ENCODE measurements at regions not wholly inside any gene's neighbourhood (a gene's known extent, or its start where the extent isn't known, plus 50 kb on each side); places are given as distances from the start of the nearest gene placed in this dataset.
"Not testable (repeated sequence)": the region's sequence is repeated elsewhere in the genome, so short reads cannot be mapped to it uniquely, and the experiment has no call there.

DNA sequence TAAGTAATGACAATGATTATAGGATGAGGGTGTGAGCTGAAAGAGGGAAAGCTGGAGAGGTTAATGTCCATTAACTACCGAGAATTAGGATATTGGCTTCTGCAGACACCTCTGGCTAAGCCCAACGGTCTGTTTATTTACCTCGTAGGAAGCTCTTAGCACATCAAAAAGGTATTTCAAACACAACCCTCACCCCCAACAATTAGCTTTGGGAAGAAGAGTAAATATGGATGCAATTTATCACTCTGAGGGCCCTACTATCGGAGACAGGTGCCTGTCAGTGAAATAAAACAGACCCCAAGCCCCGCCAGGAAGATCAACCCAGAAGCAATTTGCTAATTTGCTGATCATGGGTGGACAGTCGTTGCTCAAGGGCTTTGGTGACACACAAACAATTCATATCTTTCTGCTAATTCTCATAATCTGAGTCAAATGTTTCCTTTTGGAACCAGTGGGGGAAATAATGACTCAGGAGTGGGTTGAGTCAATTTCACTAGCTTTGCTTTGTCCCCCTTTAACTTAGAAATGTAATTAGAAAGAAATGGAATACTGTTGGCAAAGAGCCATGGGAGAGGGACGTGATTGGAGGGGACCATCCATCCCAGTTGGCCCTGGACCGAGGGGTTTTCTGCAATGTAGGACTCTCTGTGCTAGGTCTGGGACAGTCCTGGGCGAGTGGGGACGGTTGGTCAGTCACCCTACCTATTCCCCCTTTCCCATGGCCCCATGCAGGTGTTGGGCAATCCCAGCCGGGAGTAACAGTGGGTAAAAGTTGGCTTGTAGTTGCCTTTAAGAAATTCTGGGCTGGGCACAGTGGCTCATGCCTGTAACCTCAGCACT lies 99.1 kb upstream of the MED13L start:
- peak; percentile 61 to 83 for DNase-seq (ENCODE audit: low read depth in 2 of 2)
- TF ChIP-seq EZH2 (IDR thresholded peaks at IDR 0.05; ENCODE audit: low read length, missing control alignments) (no peak), CTCF (conservative IDR thresholded peaks at IDR 0.05 in 1 of 2, IDR thresholded peaks at IDR 0.05 in 1 of 2; ENCODE audit: low read depth in 1 of 2, low read length in 2 of 2) (no peak)
- Histone ChIP-seq H3K36me3 (ENCODE audit: control insufficient read depth, insufficient read depth, low read length) (no peaks in the 10 kb centered on the region), H3K9ac (ENCODE audit: insufficient read depth, low read length) (no peak overlapping the region), H3K27me3 (ENCODE audit: control insufficient read depth, insufficient read depth, low read length) (no peaks in the 10 kb centered on the region), H3K9me3 (ENCODE audit: control insufficient read depth, insufficient read depth, low read depth, low read length) (no peaks in the 10 kb centered on the region), H3K79me2 (ENCODE audit: control insufficient read depth, insufficient read depth, low read length) (no peaks in the 10 kb centered on the region), H4K20me1 (ENCODE audit: control insufficient read depth, extremely low read depth, insufficient read depth, low read length) (no peaks in the 10 kb centered on the region), H2AFZ (ENCODE audit: low read length) (no peak overlapping the region), H3K4me1 (ENCODE audit: control insufficient read depth, extremely low read depth, insufficient read depth, low read length) (peaks cover 18% of the 10 kb centered on the region), H3K4me2 (ENCODE audit: extremely low read depth, insufficient read depth, low read length) (peak overlapping the region; percentile 54), H3K4me3 (replicated peaks in 1 of 4; ENCODE audit: control extremely low read depth in 1 of 4, insufficient read depth in 1 of 4, low read depth in 3 of 4, low read length in 4 of 4) (no peak overlapping the region), H3K27ac (ENCODE audit: insufficient read depth, low read length) (peak overlapping the region; percentile 67)

GRCh38 chr12:116377194-116377571 lies 99.7 kb upstream of the MED13L start:
- H3K4me3 ChIP-seq (replicated peaks in 1 of 4; ENCODE audit: control extremely low read depth in 1 of 4, insufficient read depth in 1 of 4, low read depth in 3 of 4, low read length in 4 of 4); H3K79me2 ChIP-seq (ENCODE audit: control insufficient read depth, insufficient read depth, low read length); H3K9me3 ChIP-seq (ENCODE audit: control insufficient read depth, insufficient read depth, low read depth, low read length); DNase-seq (ENCODE audit: low read depth in 2 of 2); H3K9ac ChIP-seq (ENCODE audit: insufficient read depth, low read length); H4K20me1 ChIP-seq (ENCODE audit: control insufficient read depth, extremely low read depth, insufficient read depth, low read length); H2AFZ ChIP-seq (ENCODE audit: low read length); H3K27me3 ChIP-seq (ENCODE audit: control insufficient read depth, insufficient read depth, low read length); H3K36me3 ChIP-seq (ENCODE audit: control insufficient read depth, insufficient read depth, low read length): not testable (repeated sequence)
- H3K27ac ChIP-seq (ENCODE audit: insufficient read depth, low read length): peak overlapping the region; percentile 67
- H3K4me1 ChIP-seq (ENCODE audit: control insufficient read depth, extremely low read depth, insufficient read depth, low read length): peaks cover 22% of the 10 kb centered on the region
- H3K4me2 ChIP-seq (ENCODE audit: extremely low read depth, insufficient read depth, low read length): peak overlapping the region; percentile 54

- H3K4me1 ChIP-seq (ENCODE audit: control insufficient read depth, extremely low read depth, insufficient read depth, low read length): peaks cover 30% of the 10 kb centered on the region
- no peaks in the 10 kb centered on the region for H3K36me3 ChIP-seq (ENCODE audit: control insufficient read depth, insufficient read depth, low read length)
- no peak overlapping the region for H3K4me3 ChIP-seq (replicated peaks in 1 of 4; ENCODE audit: control extremely low read depth in 1 of 4, insufficient read depth in 1 of 4, low read depth in 3 of 4, low read length in 4 of 4)
- no peaks in the 10 kb centered on the region for H4K20me1 ChIP-seq (ENCODE audit: control insufficient read depth, extremely low read depth, insufficient read depth, low read length)
- no peak overlapping the region for H3K4me2 ChIP-seq (ENCODE audit: extremely low read depth, insufficient read depth, low read length)
- H3K9me3 ChIP-seq (ENCODE audit: control insufficient read depth, insufficient read depth, low read depth, low read length): no peaks in the 10 kb centered on the region
- no peak overlapping the region for H2AFZ ChIP-seq (ENCODE audit: low read length)
- no peak for DNase-seq (ENCODE audit: low read depth in 2 of 2)
- H3K27me3 ChIP-seq (ENCODE audit: control insufficient read depth, insufficient read depth, low read length): no peaks in the 10 kb centered on the region
- TF ChIP-seq EZH2 (IDR thresholded peaks at IDR 0.05; ENCODE audit: low read length, missing control alignments) (no peak), CTCF (conservative IDR thresholded peaks at IDR 0.05 in 1 of 2, IDR thresholded peaks at IDR 0.05 in 1 of 2; ENCODE audit: low read depth in 1 of 2, low read length in 2 of 2) (no peak)
- H3K27ac ChIP-seq (ENCODE audit: insufficient read depth, low read length): no peak overlapping the region
- H3K79me2 ChIP-seq (ENCODE audit: control insufficient read depth, insufficient read depth, low read length): no peaks in the 10 kb centered on the region
- H3K9ac ChIP-seq (ENCODE audit: insufficient read depth, low read length): no peak overlapping the region
These were observed 100.5 kb upstream of the MED13L start for GRCh38 chr12:116378002-116378401.

Data from fibroblast of lung (primary cell).